ENCODE measurements at regions not wholly inside any gene's neighbourhood (a gene's known extent, or its start where the extent isn't known, plus 50 kb on each side); places are given as distances from the start of the nearest gene placed in this dataset.

- intact Hi-C loops (cut with DNase I) = no loop called here
- Histone ChIP-seq H3K27me3 (no peaks in the 10 kb centered on the region), H3K4me3 (no peak overlapping the region), H3K36me3 (no peaks in the 10 kb centered on the region), H3K27ac (no peak overlapping the region), H3K4me1 (no peaks in the 10 kb centered on the region), H3K9me3 (no peaks in the 10 kb centered on the region)
- no peak for TF ChIP-seq POLR2A (IDR thresholded peaks at IDR 0.05)
- no peak for TF ChIP-seq CTCF (IDR thresholded peaks at IDR 0.05)
- DNase-seq = no peak
- WGBS, 2 donors = 85 to 88% methylated on average over 10 to 15 of the region's 15 CpGs
Measured at GRCh38 chr6:44704240-44705150, 317.0 kb downstream of the CDC5L start.

GRCh38 chr6:44705596-44705995 is 318.1 kb downstream of the CDC5L start:
- no peaks in the 10 kb centered on the region for H3K9me3 ChIP-seq
- H3K36me3 ChIP-seq = no peaks in the 10 kb centered on the region
- H3K4me1 ChIP-seq = no peaks in the 10 kb centered on the region
- 72 to 84% methylated on average over 3 to 4 of the region's 4 CpGs for whole genome bisulfite sequencing, 2 donors
- no peaks in the 10 kb centered on the region for H3K27me3 ChIP-seq
- intact Hi-C loops (cut with DNase I) = no loop called here
- H3K27ac ChIP-seq = no peak overlapping the region
- no peak for TF ChIP-seq CTCF (IDR thresholded peaks at IDR 0.05)
- TF ChIP-seq POLR2A (IDR thresholded peaks at IDR 0.05) = no peak
- no peak for DNase-seq
- H3K4me3 ChIP-seq = no peak overlapping the region

GRCh38 chr6:44706011-44706410 is 318.5 kb downstream of the CDC5L start:
- Histone ChIP-seq H3K27ac (no peak overlapping the region), H3K36me3 (no peaks in the 10 kb centered on the region), H3K4me3 (no peak overlapping the region), H3K27me3 (no peaks in the 10 kb centered on the region), H3K9me3 (no peaks in the 10 kb centered on the region), H3K4me1 (no peaks in the 10 kb centered on the region)
- TF ChIP-seq CTCF (IDR thresholded peaks at IDR 0.05) (no peak), POLR2A (IDR thresholded peaks at IDR 0.05) (no peak)
- no peak for DNase-seq
- WGBS, 2 donors = 84 to 89% methylated on average over 5 of the region's 5 CpGs
- intact Hi-C loops (cut with DNase I) = no loop called here

- Histone ChIP-seq H3K4me1 (no peaks in the 10 kb centered on the region), H3K4me3 (no peak overlapping the region), H3K36me3 (no peaks in the 10 kb centered on the region), H3K27me3 (no peaks in the 10 kb centered on the region), H3K27ac (no peak overlapping the region), H3K9me3 (no peaks in the 10 kb centered on the region)
- intact Hi-C loops (cut with DNase I) = no loop called here
- 80 to 82% methylated on average over 5 of the region's 5 CpGs for WGBS, 2 donors
- TF ChIP-seq CTCF (IDR thresholded peaks at IDR 0.05) (no peak), POLR2A (IDR thresholded peaks at IDR 0.05) (no peak)
- DNase-seq = no peak
Measured at GRCh38 chr6:44708208-44708607, 320.7 kb downstream of the CDC5L start.

GRCh38 chr6:44712353-44713111 is 325.0 kb downstream of the CDC5L start:
- TF ChIP-seq CTCF (IDR thresholded peaks at IDR 0.05) (no peak), POLR2A (IDR thresholded peaks at IDR 0.05) (no peak)
- 82 to 85% methylated on average over 6 of the region's 6 CpGs for WGBS, 2 donors
- H3K4me1 ChIP-seq = no peaks in the 10 kb centered on the region
- no peak for DNase-seq
- intact Hi-C loops (cut with DNase I) = no loop called here
- H3K27me3 ChIP-seq = no peaks in the 10 kb centered on the region
- H3K4me3 ChIP-seq = no peak overlapping the region
- no peaks in the 10 kb centered on the region for H3K9me3 ChIP-seq
- H3K36me3 ChIP-seq = no peaks in the 10 kb centered on the region
- H3K27ac ChIP-seq = no peak overlapping the region
